ENCODE measurements at regions not wholly inside any gene's neighbourhood (a gene's known extent, or its start where the extent isn't known, plus 50 kb on each side); places are given as distances from the start of the nearest gene placed in this dataset.
"Not testable (repeated sequence)": the region's sequence is repeated elsewhere in the genome, so short reads cannot be mapped to it uniquely, and the experiment has no call there.

DNA sequence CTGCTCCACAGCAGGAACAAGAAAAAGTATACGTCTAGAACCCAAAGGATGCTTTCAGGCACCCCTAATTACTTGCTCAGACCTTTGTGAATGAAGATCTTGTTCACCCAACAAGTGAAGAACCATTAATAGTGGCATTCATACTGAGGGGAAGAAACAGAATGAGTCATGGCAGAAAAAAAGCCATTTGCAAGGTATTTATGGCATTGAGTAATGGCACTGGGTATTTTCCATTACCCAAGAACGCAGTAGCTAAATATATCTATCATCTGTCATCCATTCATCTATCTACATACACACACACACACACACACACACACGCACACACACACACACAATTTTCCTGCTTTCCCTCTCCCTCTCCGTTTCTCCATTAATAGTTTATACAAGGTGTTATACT is 56.4 kb upstream of the XIRP2 start:
- no peak for DNase-seq (ENCODE audit: low read depth)

DNA sequence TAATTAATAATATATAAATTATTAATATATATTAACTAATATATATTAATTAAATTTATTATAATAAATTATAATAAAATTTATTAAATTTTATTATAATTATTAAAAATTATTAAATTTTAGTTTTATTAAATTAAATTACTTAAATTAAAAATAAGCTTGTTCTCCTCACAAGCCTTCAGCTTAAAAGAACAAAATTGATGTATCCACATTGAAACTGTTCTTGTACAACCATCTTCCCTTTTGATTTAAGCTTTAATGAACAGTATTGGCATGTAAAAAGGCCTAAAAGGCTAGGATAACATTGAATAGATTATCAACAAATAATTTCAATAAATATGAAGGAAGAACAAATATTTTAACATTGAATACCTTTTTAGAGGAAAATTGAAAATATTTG is 62.4 kb upstream of the XIRP2 start:
- DNase-seq (ENCODE audit: low read depth): no peak

DNA sequence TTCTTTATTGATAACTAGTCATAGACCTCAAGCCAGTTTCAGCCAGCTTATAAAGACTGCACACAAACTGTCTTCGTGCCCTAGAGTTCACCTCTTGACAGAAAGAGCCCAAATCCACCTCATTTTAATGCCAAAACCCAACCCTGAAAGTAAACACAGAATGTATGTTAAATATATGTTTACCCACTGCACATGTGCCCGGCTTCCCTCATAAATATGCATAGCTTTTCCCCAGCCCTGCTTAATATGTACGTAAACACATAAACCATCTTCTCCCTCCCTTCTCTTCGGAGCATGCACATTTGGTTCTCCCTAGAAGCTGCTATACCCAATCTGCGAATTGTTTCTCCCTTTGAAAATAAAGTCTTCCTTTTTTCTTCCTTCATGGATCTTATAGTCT is 73.9 kb upstream of the XIRP2 start:
- DNase-seq (ENCODE audit: low read depth): no peak

DNA sequence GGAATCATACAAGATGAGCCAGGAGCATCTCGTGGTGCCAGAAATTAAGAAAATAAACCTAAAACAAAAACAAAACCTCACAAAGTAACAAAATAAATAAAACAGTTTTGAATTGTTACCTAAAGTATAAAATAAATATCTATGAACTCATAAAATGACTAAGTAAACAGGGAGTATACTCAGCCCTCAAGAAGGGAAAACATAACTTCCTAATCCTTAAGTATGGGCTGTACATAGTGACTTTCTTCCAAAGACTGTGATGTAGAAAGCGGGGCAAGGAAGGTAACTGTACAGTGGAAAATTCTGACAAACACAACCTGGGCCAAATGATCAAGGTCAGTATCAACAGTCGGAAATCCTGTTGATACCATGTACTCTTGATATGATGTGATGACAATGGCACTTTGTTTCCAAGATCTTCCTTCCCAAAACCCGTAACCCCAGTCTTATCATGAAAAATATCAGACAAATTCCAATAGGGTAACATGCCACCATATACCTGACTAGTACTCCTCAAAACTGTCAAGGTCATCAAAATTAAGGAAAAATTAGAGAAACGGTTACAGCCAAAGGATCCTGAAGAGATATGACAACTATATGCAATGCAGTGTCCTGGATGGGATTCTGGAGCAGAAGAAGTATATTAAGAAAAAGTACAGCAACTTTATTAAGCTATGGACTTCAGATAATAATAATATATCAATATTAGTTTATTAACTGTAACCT is 76.0 kb upstream of the XIRP2 start:
- DNase-seq (ENCODE audit: low read depth): no peak

DNA sequence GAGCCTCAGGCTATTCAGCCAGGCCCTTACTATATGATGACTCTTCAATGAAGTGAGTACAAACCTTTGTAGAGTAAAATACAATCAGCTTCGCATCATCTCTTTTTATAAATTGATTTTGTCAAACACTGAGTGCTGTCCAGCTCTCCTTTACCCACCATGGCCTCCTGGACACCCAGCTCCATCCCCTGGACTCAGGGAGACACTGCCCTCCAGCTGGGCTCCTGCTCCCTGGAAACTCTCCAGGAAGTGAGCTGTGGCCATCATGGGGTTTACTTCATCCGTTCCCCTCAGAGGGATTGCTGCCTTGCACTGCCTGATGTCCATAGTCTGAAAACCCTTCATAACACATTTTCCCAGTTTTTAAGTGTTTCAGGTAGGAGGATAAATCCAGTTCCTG is 82.5 kb upstream of the XIRP2 start:
- DNase-seq (ENCODE audit: low read depth): no peak

DNA sequence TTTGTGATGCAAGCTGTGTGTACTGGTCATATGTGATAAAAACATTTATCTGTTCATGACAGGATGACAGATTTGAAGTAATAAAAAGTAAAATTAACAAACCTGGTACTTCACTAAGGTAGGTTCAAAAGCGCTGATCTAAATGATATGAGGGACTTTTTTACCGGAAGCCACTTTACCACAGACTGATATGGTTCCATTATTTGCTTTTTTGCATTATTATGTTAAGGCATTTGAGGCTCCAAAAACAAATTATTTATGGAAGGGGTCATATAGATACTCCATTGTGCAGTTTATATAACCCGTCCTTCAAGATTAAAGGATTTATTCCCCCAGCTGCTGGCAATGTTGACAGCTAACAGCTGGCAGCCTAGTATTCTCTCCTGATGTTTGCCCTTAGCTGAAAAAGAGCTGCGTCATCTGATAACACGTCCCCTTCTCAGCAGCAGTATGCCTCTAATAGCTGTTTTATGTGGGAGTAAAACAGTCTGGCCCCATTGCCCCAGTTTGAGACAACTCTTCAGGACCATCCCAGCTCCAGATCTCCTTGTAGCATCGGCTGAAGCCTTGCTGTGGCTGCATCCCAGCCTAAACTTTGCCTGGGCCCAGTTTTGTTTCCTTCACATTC is 84.8 kb upstream of the XIRP2 start:
- no peak for DNase-seq (ENCODE audit: low read depth)

DNA sequence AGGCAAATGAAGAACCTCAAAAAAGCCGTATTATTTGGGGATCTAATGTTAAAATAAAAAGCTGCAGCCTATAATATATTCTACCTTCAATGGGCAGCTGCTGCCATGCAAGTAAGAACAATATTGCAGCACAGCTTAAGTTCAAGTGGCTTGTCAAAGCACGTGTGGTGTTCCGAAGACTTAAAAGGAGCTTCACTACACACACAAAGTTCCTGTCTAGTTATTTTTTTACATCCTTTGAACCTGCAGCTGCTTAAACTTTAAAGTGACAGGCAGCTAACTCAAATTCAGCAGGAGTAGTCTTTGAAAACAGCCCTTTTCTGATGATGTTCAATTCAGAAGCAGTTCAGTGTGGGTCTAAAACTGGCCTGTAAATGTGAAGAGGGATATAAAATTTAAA is 85.8 kb upstream of the XIRP2 start:
- DNase-seq (ENCODE audit: low read depth): no peak

DNA sequence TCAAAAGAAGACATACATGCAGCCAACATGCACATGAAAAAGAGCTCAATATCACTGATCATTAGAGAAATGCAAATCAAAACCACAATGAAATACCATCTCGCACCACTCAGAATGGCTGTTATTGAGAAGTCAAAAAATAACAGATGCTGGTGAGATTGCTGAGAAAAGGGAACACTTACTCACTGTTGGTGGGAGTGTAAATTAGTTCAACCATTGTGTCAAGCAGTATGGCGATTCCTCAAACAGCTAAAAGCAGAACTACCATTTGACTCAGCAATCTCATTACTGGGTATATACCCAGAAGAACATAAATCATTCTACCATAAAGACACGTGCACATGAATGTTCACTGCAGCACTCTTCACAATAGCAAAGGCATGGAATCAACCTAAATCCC is 95.5 kb upstream of the XIRP2 start:
- DNase-seq (ENCODE audit: low read depth): no peak

DNA sequence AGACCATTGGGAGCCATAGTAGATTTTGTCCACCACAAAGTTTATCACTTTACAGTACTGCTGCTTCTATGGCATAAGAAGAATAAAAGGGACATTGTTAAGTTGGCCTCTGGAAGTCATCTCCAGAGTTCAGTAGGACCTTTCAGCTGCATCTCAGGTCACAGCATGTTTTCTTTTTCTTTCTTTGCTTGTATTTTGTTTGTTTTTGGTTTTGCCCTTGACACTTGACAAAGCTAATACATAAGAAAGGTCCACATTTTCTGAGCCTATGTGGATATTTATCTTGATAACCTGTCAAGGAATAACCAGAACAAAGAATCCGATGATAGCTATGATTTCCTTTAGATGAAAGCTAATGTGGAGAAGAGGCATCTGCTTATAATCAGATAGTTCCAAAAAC is 101.6 kb upstream of the XIRP2 start:
- no peak for DNase-seq (ENCODE audit: low read depth)

DNA sequence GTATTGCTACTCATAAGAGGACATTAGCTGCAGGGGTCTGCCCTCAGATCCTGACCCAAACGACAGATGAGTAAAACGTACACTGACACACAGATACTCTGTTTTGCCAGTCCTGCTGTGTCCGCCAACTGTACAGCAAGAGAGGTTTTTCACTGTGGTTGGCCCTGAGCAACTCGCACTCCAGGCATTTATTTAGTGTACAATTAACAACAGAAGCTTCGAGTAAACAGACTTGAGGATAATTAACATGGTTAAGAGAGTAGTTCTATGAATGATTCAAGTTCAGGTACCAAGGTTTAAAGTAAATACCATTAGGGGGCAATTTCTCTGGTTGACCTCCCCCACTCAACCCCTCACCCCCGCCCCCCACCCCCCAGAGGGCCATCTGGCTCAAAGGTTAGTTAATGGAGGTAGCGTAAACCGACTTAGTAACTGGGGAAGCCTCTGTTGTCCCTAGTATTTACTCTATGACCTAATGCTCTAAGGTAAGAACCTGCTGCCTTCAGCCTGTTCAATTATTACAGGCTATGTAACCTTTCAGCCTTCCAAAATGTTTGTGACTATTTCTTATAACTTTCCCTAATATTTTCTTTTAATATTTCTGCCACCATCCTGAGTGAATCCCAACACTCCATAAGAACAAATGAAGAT is 103.9 kb upstream of the XIRP2 start:
- DNase-seq (ENCODE audit: low read depth): no peak

DNA sequence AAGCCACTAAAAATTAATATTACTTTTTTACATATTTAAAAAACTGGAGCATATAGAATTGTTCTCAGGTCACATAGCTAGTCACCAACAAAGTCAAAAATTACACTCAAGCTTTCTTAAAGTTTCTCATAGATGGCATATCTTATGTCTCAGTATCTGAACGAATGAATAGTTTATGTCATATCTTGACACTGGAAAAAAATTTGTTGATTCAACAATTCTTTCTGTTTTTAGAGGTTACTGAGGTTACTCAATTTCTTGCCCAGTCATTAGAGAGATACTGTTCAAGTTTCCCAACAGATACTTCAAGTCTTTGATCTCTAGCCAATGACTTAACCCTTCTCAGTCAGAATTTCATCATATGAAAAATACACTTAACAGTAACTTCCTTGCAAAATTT is 113.1 kb upstream of the XIRP2 start:
- no peak for DNase-seq (ENCODE audit: low read depth)

DNA sequence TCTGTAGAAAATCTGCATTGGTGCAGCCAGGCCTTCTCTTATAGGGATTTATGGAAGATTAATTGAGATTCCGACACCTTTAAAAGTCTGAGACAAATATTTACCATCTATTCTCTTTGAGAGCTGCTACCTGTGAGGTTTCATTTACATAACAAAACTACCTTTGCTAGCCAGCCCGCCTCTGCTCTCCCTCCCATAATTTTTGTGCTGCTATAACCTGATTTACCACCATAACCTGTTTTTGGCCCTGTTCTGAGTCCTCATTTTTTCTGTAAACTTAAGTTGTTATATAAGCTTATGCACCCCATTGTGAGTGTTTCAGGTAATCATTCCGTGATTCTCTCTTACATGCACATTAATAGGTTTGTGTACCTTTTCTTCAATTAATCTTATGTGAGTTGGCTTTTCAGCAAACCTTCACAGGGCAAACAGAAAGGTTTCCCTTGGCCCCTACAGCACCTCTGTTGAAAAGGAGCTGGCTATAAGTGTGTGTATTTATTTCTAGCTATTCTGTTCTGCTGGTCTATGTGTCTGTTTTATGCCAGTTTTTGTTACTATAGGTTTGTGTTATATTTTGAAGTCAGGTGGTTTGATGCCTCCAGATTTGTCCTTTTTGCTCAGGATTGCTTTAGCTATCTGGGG is 114.9 kb upstream of the XIRP2 start:
- no peak for DNase-seq (ENCODE audit: low read depth)

DNA sequence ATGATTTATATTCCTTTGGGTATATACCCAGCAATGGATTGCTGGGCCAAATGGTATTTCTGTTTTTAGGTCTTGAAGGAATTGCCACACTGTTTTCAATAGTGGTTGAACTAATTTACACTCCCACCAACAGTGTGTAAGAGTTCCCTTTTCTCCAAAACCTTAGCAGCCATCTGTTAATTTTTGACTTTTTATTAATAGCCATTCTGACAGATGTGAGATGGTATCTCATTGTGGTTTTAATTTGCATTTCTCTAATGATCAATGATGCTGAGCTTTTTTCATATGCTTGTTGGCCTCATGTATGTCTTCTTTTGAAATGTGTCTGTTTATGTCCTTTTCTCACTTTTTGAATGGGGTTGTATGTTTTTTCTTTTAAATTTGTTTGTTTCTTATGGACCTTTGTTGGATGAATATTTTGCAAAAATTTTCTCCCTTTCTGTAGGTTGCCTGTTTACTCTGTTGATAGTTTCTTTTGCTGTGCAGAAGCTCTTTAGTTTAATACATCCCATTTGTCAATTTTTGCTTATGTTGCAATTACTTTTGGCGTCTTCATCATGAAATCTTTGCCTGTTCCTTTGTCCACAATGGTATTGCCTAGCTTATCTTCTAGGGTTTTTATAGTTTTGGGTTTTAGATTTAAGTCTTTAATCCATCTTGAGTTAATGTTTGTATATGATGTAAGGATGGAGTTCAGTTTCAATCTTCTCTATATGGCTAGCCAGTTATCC is 119.7 kb upstream of the XIRP2 start:
- no peak for DNase-seq (ENCODE audit: low read depth)

DNA sequence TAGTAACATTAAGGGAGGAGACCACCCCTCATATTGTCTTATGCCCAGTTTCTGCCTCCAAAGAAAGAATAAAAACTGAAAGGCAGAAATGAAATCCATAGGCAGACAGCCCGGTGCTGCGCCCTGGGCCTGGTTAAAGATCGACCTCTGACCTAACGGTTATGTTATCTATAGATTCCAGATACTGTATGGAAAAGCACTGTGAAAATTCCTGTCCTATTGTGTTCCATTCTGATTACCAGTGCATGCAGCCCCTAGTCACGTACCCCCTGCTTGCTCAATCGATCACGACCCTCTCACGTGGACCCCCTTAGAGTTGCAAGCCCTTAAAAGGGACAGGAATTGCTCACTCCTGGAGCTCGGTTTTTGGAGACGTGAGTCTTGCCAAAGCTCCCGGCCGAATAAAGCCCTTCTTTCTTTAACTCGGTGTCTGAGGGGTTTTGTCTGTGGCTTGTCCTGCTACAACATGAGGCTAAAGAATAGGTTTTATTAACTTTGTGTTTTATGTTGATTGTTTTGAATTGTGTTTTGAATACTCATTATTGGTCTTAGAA is 121.4 kb upstream of the XIRP2 start:
- DNase-seq (ENCODE audit: low read depth): not testable (repeated sequence)

DNA sequence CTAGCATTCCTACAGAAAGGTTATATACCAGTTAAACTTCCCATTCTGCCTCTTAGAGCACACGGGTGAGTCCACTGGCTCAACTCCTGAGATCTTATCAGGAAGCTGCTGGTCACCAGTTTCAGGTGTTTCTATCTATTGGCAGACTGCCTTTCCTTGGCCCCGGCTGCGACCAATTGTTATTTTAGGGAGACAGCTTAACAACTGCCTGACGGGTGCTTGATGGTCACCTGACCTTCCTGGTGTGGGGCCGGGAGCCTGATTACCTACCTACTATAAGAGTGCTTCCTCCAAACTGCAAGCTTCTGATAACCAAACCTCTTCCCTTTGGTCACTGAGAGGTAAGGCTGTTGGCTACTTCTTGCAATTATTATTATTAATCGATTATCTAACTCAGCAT is 122.1 kb upstream of the XIRP2 start:
- no peak for DNase-seq (ENCODE audit: low read depth)

DNA sequence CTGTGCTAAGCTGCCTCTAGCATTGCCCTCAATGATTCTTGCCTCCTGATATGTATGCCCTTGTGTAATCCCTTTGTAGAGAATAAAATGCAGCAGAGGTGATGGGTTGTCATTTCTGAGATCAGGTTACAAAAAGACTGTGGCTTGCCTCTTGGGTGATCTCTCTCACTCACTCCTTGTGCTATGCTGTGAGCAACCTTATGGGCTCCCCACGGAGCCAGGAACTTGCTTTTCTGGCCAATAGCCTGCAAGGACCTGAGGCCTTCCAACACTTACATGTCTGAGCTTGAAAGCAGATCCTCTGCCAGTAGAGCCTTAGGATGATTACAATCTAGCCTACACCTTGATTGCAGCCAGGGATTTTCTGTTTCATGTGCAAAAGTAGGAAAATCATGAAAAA is 123.1 kb upstream of the XIRP2 start:
- no peak for DNase-seq (ENCODE audit: low read depth)

DNA sequence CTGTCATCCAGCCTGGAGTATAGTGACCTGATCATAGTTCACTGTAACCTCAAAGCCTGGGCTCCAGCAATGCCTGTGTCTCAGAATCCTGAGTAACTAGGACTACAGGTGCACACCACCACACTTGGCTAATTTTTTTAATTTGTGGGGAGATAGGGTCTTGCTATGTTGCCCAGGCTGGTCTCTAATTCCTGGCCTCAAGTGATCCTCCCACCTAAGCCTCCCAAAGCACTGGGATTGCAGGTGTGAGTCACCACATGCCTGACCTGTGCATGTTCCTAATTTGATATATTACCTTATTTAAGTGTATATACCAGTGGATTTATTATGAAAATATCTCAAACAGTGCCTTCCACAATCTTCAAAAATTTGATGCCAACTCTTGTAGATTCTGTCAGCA is 123.6 kb upstream of the XIRP2 start:
- no peak for DNase-seq (ENCODE audit: low read depth)

DNA sequence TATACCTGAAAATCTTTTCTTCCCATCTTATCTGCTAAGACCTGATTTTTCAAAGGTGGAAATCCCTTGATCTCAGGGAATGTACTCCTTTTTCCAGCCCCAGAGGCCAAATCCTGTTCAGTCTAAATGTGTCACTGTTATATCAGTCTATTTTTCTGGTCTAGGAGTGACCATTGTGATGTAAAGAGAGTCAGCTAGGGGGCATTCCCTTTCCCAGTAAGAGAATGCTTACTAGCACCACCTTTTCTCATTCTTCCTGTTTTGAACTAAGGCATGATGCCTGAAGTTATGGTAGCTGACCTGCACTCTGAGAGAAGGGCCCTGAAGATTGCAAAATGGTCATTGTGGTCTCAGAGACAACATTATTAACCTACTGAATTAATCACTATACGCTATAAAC is 124.1 kb upstream of the XIRP2 start:
- no peak for DNase-seq (ENCODE audit: low read depth)

DNA sequence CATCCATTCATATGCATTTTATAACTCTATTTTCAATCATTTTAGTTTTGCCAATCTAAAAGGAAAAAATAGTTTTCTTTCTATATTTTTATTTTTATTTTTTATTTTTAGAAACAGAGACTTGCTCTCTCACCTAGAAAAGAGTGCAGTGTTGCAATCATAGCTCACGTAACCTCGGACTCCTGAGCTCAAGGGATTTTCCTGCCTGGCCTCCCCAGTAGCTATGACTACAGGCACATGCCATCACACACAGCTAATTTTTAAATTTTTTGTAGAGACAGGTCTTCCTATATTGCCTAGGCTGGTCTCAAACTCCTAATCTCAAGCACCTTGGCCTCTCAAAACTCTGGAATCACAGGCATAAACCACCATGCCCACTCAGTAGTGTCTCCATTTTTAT is 125.5 kb upstream of the XIRP2 start:
- DNase-seq (ENCODE audit: low read depth): no peak

DNA sequence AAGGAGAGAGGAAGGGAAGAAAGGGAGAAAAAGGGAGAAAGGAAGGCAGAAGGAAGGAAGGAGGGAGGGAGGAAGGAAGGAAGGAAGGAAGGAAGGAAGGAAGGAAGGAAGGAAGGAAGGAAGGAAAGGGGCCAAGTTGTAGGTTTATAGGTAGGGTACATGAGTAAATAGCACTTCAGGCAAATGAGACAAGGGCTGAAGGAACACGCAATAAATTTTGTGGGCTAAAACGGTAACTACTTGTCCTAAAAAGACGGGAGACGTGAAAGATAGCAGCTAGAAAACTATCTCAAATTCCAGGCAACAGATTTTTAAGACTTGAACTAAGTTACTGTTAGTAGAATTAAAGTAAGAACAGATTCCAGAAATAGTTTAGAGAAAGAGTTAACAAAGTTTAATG is 129.3 kb upstream of the XIRP2 start:
- no peak for DNase-seq (ENCODE audit: low read depth)

DNA sequence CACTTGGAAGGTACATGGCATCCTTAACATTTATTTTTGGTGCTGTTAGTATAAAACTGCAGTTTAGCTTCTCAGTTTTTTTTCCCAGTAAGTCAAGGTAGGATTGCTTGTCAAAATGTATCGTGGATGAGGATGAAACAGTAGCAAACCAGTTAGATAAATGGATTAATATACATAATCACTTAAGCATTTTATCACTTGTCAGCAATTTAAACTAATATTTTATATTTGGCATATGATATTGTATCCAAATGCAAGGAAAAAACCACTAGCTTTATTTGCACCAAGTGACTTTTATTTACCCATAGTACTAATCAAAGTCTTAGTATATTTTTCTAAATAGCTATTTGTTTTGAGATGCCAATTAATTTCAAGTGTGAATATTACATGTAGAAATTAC is 137.7 kb upstream of the XIRP2 start:
- no peak for DNase-seq (ENCODE audit: low read depth)

DNA sequence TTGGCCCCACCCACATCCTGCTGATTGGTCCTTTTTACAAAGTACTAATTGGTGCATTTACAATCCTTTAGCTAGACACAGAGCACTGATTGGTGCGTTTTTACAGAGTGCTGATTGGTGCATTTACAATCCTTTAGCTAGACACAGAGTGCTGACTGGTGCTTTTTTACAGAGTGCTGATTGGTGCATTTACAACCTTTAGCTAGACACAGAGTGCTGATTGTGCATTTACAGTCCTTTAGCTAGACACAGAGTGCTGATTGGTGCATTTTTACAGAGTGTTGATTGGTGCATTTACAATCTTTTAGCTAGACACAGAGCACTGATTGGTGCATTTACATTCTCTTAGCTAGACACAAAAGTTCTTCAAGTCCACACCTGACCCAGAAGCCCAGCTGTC is 144.2 kb upstream of the XIRP2 start:
- not testable (repeated sequence) for DNase-seq (ENCODE audit: low read depth)
